Heart right ventricle (tissue), 16 donors: ENCODE measurements at regions not wholly inside any gene's neighbourhood (a gene's known extent, or its start where the extent isn't known, plus 50 kb on each side); places are given as distances from the start of the nearest gene placed in this dataset.

Source experiments
- ATAC-seq, 8 donors: fragments of 200-7000 bp; cut with Tn5 transposase; one replicate each; pipeline ENCODE4 v1.9.1; 2020; ENCODE audit warnings: mild to moderate bottlenecking in 8 of 8, moderate library complexity in 8 of 8, moderate number of reproducible peaks in 1 of 8
- DNase-seq, 2 donors: peaks; one replicate each; pipeline ENCODE4 v3.0.0-alpha.2; 2020
- H3K27ac ChIP-seq, 10 donors: fragments of 200-600 bp; sonication (generic) in 2 of 10; one replicate each; pipeline versions ENCODE4 v1.5.0 to v1.8.0; 2020 to 2022; ENCODE audit warnings: mild to moderate bottlenecking in 3 of 10
- H3K27me3 ChIP-seq, 7 donors: fragments of 200-600 bp; one replicate each; pipeline ENCODE4 v1.8.0; 2021 to 2022; ENCODE audit warnings: mild to moderate bottlenecking in 2 of 7
- H3K36me3 ChIP-seq, 9 donors: fragments of 200-600 bp; sonication (generic) in 1 of 9; one replicate each; pipeline versions ENCODE4 v1.5.0 to v1.8.0; 2020 to 2022; ENCODE audit warnings: mild to moderate bottlenecking in 2 of 9
- H3K4me1 ChIP-seq, 9 donors: fragments of 200-600 bp; sonication (generic) in 1 of 9; one replicate each; pipeline versions ENCODE4 v1.5.0 to v1.8.0; 2020 to 2022; ENCODE audit warnings: mild to moderate bottlenecking in 4 of 9
- H3K4me3 ChIP-seq, 10 donors: fragments of 200-600 bp; sonication (generic) in 2 of 10; one replicate each; pipeline versions ENCODE4 v1.5.0 to v1.8.0; 2020 to 2022; ENCODE audit warnings: mild to moderate bottlenecking in 7 of 10, moderate library complexity in 2 of 10
- H3K9me3 ChIP-seq, 11 donors: fragments of 200-600 bp in 10 of 11; sonication (generic) in 2 of 11; one replicate each; pipeline versions ENCODE4 v1.5.0 to v1.8.0; 2013 to 2022; ENCODE audit warnings: mild to moderate bottlenecking in 2 of 11, control low read depth in 1 of 11, moderate library complexity in 1 of 11
- WGBS, 2 donors: extraction: QIAGEN DNeasy Blood & Tissue Kit; methylation state at CpG; one replicate each; pipeline ENCODE4 v1.1.7; 2013; ENCODE audit warnings: inconsistent platforms in 1 of 2; 5-methylcytosine and 5-hydroxymethylcytosine counted together
- intact Hi-C, 10 donors: fragments of 100-400 bp; cut with DNase I; formaldehyde crosslinking; loops; one replicate each; pipeline versions ENCODE4 v1.11.1 to v1.14.2; 2022
- TF ChIP-seq, protein P1 (sequence below), 9 donors: fragments of 200-600 bp; sonication (generic) in 2 of 9; IDR thresholded peaks; one replicate each; pipeline versions ENCODE4 v1.5.0 to v1.8.0; 2021 to 2022; ENCODE audit warnings: antibody characterized with exemption in 9 of 9, mild to moderate bottlenecking in 5 of 9, moderate library complexity in 1 of 9
- donor health status: Arrhythmogenic right ventricular cardiomyopathy.
- donor health status: ischemic (EF 13 %, LVEDD 7.1; RV severe dilation, severe dysfunction).
- donor health status: healthy with polysubstance abuse.
- donor health status: DM: no; HTN: yes; CAD: no.
- donor health status: DM: no; HTN: no; CAD: no.
- donor health status: ischemic (EF 25% LVEDD 6.9; RV normal size, moderate dysfunction).
- donor health status: ischemic (EF 25% LVEDD 5.7; RV mildly dilated, moderate dysfunction).
- donor health status: healthy.
- donor health status: DM: yes; HTN: yes; CAD: no.
- donor health status: Ischemic cardiomyopathy.
- donor health status: ischemic (EF 35%, LVEDD 5.7; RV mildly dilated, moderate dysfunction).
- donor health status: nonischemic (EF 11% LVEDD 7.7; RV severe dilation, severe dysfunction).
- donor health status: DM: yes; HTN: yes; CAD: no.
- donor health status: PGD.
- donor health status: ischemic (EF 29% LVEDD 5.4; RV normal size, mild dysfunction).
- donor health status: nonischemic (EF 23%, LVEDD 6.1; RV moderate dilation, normal function).

GRCh38 chr10:61119573-61119972 is 175.6 kb upstream of the RHOBTB1 start:
- TF ChIP-seq, protein P1, sequence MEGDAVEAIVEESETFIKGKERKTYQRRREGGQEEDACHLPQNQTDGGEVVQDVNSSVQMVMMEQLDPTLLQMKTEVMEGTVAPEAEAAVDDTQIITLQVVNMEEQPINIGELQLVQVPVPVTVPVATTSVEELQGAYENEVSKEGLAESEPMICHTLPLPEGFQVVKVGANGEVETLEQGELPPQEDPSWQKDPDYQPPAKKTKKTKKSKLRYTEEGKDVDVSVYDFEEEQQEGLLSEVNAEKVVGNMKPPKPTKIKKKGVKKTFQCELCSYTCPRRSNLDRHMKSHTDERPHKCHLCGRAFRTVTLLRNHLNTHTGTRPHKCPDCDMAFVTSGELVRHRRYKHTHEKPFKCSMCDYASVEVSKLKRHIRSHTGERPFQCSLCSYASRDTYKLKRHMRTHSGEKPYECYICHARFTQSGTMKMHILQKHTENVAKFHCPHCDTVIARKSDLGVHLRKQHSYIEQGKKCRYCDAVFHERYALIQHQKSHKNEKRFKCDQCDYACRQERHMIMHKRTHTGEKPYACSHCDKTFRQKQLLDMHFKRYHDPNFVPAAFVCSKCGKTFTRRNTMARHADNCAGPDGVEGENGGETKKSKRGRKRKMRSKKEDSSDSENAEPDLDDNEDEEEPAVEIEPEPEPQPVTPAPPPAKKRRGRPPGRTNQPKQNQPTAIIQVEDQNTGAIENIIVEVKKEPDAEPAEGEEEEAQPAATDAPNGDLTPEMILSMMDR (IDR thresholded peaks at IDR 0.05), result no peak
- intact Hi-C loops, result no loop called here
- Histone ChIP-seq H3K27me3 (no peaks in the 10 kb centered on the region), H3K4me1 (no peaks in the 10 kb centered on the region), H3K9me3 (no peaks in the 10 kb centered on the region), H3K4me3 (no peak overlapping the region), H3K27ac (no peak overlapping the region), H3K36me3 (no peaks in the 10 kb centered on the region)
- DNase-seq (no peak), ATAC-seq (no peak)
- 52 to 74% methylated on average over 1 of the region's 1 CpG for WGBS, 2 donors

DNA sequence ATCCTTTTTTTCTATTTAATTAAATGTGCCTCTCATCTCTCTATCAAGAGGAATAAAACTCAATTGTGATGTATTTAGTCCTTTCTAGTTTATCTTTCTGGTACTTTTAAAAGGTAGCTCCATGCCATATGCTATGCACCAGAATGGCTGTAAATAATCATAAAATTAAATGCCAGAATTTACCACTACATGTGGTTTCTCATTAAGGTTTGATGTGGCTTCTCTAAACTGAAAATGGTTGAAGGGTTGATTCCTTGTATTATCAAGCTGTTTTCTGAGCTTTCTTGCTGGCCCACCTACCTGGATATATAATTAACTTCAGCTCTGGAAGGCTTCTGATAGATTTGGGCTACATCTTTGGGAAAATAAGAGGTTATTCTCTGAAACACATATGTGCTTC is 171.9 kb upstream of the RHOBTB1 start:
- Histone ChIP-seq H3K4me1 (no peaks in the 10 kb centered on the region), H3K27me3 (no peaks in the 10 kb centered on the region), H3K27ac (no peak overlapping the region), H3K9me3 (no peaks in the 10 kb centered on the region), H3K4me3 (no peak overlapping the region), H3K36me3 (no peaks in the 10 kb centered on the region)
- intact Hi-C loops, result no loop called here
- TF ChIP-seq, protein P1 (IDR thresholded peaks at IDR 0.05), result no peak
- DNase-seq (no peak), ATAC-seq (no peak)

- no peak for DNase-seq
- H3K36me3 ChIP-seq, result no peaks in the 10 kb centered on the region
- no peaks in the 10 kb centered on the region for H3K9me3 ChIP-seq
- H3K4me3 ChIP-seq, result no peak overlapping the region
- H3K27ac ChIP-seq, result no peak overlapping the region
- no peaks in the 10 kb centered on the region for H3K27me3 ChIP-seq
- ATAC-seq, result no peak
- TF ChIP-seq, protein P1 (IDR thresholded peaks at IDR 0.05), result no peak
- intact Hi-C loops, result no loop called here
- no peaks in the 10 kb centered on the region for H3K4me1 ChIP-seq
Measured at GRCh38 chr10:61112771-61113170, 168.8 kb upstream of the RHOBTB1 start.

DNA sequence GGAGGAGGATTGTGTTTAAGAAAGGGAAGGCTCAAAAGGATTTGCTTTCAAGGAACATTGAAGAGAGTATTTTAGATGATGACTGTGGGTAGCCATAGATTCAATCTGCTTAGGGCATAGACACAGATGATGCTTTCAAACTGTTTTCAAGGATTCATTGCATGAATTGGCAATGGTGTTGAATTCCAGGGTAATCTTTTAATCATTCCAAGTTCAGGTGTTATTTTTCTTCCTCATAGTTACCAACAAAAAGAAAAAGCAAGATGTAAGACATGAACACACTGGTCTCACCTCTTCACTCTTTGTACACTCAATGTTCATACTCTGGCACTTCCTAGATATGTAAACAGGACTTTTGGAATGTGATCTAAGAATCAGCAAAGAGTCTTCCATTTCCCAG is 167.0 kb upstream of the RHOBTB1 start:
- Histone ChIP-seq H3K36me3 (no peaks in the 10 kb centered on the region), H3K27ac (no peak overlapping the region), H3K4me1 (no peaks in the 10 kb centered on the region), H3K27me3 (no peaks in the 10 kb centered on the region), H3K4me3 (no peak overlapping the region), H3K9me3 (peaks cover 0 to 2% (median 0%) of the 10 kb centered on the region in 11 donors)
- TF ChIP-seq, protein P1 (IDR thresholded peaks at IDR 0.05), result no peak
- no peak for ATAC-seq
- intact Hi-C loops, result no loop called here
- no peak for DNase-seq
